ENCODE measurements at regions not wholly inside any gene's neighbourhood (a gene's known extent, or its start where the extent isn't known, plus 50 kb on each side); places are given as distances from the start of the nearest gene placed in this dataset.

DNA sequence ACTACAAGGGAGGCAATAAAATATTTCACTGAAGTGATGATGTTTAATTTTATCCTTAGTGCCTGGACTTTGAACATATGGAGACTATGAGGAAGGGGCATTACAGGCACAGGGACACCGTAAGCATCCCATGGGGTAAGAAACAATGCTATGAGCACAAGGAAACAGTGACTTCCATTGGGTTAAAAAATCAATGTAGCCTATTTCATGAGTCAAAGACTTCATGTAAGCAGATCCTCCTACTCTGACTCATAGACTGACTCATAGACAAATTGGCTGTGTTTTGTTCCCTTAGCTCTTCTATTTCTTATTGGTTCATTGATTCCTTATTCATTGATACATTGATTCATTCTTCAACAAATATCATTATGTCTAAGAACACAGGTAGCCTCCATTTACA is 351.0 kb downstream of the PRELID2 start:
- intact Hi-C loops (cut with DNase I) = no loop called here
- DNase-seq = no peak
- H3K27ac ChIP-seq = no peak overlapping the region
- H3K4me3 ChIP-seq = no peak overlapping the region
- no peak for TF ChIP-seq POLR2A (IDR thresholded peaks at IDR 0.05)
- TF ChIP-seq, protein P1, sequence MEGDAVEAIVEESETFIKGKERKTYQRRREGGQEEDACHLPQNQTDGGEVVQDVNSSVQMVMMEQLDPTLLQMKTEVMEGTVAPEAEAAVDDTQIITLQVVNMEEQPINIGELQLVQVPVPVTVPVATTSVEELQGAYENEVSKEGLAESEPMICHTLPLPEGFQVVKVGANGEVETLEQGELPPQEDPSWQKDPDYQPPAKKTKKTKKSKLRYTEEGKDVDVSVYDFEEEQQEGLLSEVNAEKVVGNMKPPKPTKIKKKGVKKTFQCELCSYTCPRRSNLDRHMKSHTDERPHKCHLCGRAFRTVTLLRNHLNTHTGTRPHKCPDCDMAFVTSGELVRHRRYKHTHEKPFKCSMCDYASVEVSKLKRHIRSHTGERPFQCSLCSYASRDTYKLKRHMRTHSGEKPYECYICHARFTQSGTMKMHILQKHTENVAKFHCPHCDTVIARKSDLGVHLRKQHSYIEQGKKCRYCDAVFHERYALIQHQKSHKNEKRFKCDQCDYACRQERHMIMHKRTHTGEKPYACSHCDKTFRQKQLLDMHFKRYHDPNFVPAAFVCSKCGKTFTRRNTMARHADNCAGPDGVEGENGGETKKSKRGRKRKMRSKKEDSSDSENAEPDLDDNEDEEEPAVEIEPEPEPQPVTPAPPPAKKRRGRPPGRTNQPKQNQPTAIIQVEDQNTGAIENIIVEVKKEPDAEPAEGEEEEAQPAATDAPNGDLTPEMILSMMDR (IDR thresholded peaks at IDR 0.05) = no peak
- 87 to 100% (median 94%) methylated on average over 1 of the region's 1 CpG for whole genome bisulfite sequencing, 4 donors
- H3K9me3 ChIP-seq = no peaks in the 10 kb centered on the region
- no peaks in the 10 kb centered on the region for H3K36me3 ChIP-seq
- no peak for ATAC-seq
- H3K27me3 ChIP-seq = no peaks in the 10 kb centered on the region
- H3K4me1 ChIP-seq = no peaks in the 10 kb centered on the region

DNA sequence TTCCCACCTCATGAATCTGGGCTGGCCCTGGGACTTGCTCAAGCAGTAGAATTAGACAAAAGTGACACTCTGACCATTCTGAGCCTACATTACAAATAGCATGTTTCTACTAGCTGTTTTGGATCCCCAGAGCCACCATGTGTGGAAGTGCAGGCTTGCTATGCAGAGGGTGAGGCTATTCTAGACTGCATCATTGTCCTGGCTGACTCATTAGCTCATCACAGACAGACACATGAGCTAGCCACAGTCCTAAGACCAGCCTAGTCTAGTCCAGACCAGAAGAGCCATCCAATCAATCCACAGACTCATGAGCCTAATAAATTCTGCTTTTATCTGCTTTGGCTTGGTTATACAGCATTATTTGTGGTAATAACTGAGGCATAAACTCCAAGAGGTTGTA is 351.9 kb downstream of the PRELID2 start:
- no peak overlapping the region for H3K4me3 ChIP-seq
- H3K27ac ChIP-seq = no peak overlapping the region
- no peaks in the 10 kb centered on the region for H3K4me1 ChIP-seq
- no peaks in the 10 kb centered on the region for H3K27me3 ChIP-seq
- intact Hi-C loops (cut with DNase I) = no loop called here
- DNase-seq = no peak
- H3K9me3 ChIP-seq = no peaks in the 10 kb centered on the region
- no peak for ATAC-seq
- no peak for TF ChIP-seq POLR2A (IDR thresholded peaks at IDR 0.05)
- TF ChIP-seq, protein P1 (IDR thresholded peaks at IDR 0.05) = no peak
- no peaks in the 10 kb centered on the region for H3K36me3 ChIP-seq

DNA sequence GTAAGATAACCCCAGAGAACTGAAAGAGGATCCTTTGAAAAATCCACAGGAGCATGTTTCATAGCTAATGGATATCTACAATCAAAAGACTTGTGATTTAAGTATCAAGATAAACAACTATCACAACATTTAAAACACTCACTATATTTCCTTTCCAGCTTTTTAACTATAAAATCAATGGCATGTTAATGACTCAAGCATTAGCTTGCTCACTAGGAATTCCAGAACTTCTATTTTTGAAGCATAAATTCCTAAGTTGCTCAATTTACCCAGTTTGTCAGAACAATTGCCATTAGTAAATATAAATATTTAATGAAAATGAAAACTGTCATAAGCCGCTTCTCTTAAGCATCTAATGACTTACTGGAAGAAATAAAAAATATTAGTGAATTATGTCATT is 355.3 kb downstream of the PRELID2 start:
- Histone ChIP-seq H3K9me3 (no peaks in the 10 kb centered on the region), H3K4me1 (no peaks in the 10 kb centered on the region), H3K4me3 (no peak overlapping the region), H3K27me3 (no peaks in the 10 kb centered on the region), H3K27ac (no peak overlapping the region), H3K36me3 (no peaks in the 10 kb centered on the region)
- DNase-seq (no peak), ATAC-seq (no peak)
- TF ChIP-seq, protein P1 (IDR thresholded peaks at IDR 0.05) = no peak
- no peak for TF ChIP-seq POLR2A (IDR thresholded peaks at IDR 0.05)
- WGBS, 4 donors = 96 to 100% (median 98%) methylated on average over 1 of the region's 1 CpG
- intact Hi-C loops (cut with DNase I) = no loop called here

DNA sequence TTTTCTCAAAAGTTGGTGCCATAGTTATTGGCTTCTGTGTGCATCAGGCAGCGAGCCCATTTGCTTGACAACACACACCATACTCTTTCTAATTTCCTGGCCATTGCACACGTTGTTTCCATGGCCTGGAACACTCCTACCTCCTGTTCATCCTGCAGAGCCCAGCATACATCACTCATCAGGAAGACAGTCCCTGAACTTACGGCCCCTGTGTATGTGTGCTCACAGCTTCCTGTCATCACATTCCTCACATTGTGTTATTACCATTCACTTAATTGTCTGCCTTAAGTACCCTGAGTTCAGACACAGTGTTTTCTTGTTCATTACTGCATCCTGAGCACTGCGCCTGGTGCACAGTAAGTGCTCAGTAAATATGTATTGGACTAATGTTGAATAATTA is 355.9 kb downstream of the PRELID2 start:
- ATAC-seq (no peak), DNase-seq (no peak)
- intact Hi-C loops (cut with DNase I) = no loop called here
- H3K4me1 ChIP-seq = no peaks in the 10 kb centered on the region
- H3K4me3 ChIP-seq = no peak overlapping the region
- H3K27me3 ChIP-seq = no peaks in the 10 kb centered on the region
- no peak overlapping the region for H3K27ac ChIP-seq
- H3K36me3 ChIP-seq = no peaks in the 10 kb centered on the region
- WGBS, 4 donors = 52 to 62% (median 56%) methylated on average over 4 of the region's 4 CpGs
- no peaks in the 10 kb centered on the region for H3K9me3 ChIP-seq
- TF ChIP-seq, protein P1 (IDR thresholded peaks at IDR 0.05) = no peak

Data from heart left ventricle (tissue), 16 donors.